Left ventricle myocardium inferior (tissue), 1 donor: ENCODE measurements at regions not wholly inside any gene's neighbourhood (a gene's known extent, or its start where the extent isn't known, plus 50 kb on each side); places are given as distances from the start of the nearest gene placed in this dataset.

ENCODE experiments used
- DNase-seq: peaks from one replicate; pipeline ENCODE4 v3.0.0-alpha.2; 2020
- H3K27ac ChIP-seq: fragments of 200-600 bp; replicated peaks from 2 replicates; pipeline ENCODE4 v1.8.0; 2021
- H3K27me3 ChIP-seq: fragments of 200-600 bp; 2 replicates; pipeline ENCODE4 v1.8.0; 2021; ENCODE audit warnings: low read depth
- H3K36me3 ChIP-seq: fragments of 200-600 bp; 2 replicates; pipeline ENCODE4 v1.8.0; 2021
- H3K4me1 ChIP-seq: fragments of 200-600 bp; 2 replicates; pipeline ENCODE4 v1.8.0; 2021
- H3K4me3 ChIP-seq: fragments of 200-600 bp; 2 replicates; pipeline ENCODE4 v1.8.0; 2021; ENCODE audit warnings: mild to moderate bottlenecking, moderate library complexity
- H3K9me3 ChIP-seq: fragments of 200-600 bp; replicated peaks from 2 replicates; pipeline ENCODE4 v1.8.0; 2021
- intact Hi-C: fragments of 100-400 bp; cut with micrococcal nuclease; formaldehyde crosslinking; loops from one replicate; pipeline ENCODE4 v1.11.0; 2022
- TF ChIP-seq, protein P1 (sequence below): fragments of 200-600 bp; IDR thresholded peaks from 2 replicates; pipeline ENCODE4 v1.8.0; 2021; ENCODE audit warnings: antibody characterized with exemption, mild to moderate bottlenecking, borderline replicate concordance
- donor health status: DM: no; HTN: yes; CAD: no; lungs with severe emphysema.

GRCh38 chr2:180158961-180159360 lies 151.9 kb upstream of the CWC22 start:
- TF ChIP-seq, protein P1, sequence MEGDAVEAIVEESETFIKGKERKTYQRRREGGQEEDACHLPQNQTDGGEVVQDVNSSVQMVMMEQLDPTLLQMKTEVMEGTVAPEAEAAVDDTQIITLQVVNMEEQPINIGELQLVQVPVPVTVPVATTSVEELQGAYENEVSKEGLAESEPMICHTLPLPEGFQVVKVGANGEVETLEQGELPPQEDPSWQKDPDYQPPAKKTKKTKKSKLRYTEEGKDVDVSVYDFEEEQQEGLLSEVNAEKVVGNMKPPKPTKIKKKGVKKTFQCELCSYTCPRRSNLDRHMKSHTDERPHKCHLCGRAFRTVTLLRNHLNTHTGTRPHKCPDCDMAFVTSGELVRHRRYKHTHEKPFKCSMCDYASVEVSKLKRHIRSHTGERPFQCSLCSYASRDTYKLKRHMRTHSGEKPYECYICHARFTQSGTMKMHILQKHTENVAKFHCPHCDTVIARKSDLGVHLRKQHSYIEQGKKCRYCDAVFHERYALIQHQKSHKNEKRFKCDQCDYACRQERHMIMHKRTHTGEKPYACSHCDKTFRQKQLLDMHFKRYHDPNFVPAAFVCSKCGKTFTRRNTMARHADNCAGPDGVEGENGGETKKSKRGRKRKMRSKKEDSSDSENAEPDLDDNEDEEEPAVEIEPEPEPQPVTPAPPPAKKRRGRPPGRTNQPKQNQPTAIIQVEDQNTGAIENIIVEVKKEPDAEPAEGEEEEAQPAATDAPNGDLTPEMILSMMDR, result no peak
- H3K4me3 ChIP-seq, result no peak overlapping the region
- no peak for DNase-seq
- intact Hi-C loops, result no loop called here
- H3K4me1 ChIP-seq, result no peaks in the 10 kb centered on the region
- H3K27me3 ChIP-seq, result no peaks in the 10 kb centered on the region
- H3K9me3 ChIP-seq, result no peaks in the 10 kb centered on the region
- H3K27ac ChIP-seq, result no peak overlapping the region
- no peaks in the 10 kb centered on the region for H3K36me3 ChIP-seq

GRCh38 chr2:180156651-180157050 lies 149.6 kb upstream of the CWC22 start:
- no peak overlapping the region for H3K4me3 ChIP-seq
- no peaks in the 10 kb centered on the region for H3K27me3 ChIP-seq
- no peaks in the 10 kb centered on the region for H3K4me1 ChIP-seq
- TF ChIP-seq, protein P1, result no peak
- H3K27ac ChIP-seq, result no peak overlapping the region
- no peaks in the 10 kb centered on the region for H3K36me3 ChIP-seq
- DNase-seq, result no peak
- intact Hi-C loops, result no loop called here
- no peaks in the 10 kb centered on the region for H3K9me3 ChIP-seq

DNA sequence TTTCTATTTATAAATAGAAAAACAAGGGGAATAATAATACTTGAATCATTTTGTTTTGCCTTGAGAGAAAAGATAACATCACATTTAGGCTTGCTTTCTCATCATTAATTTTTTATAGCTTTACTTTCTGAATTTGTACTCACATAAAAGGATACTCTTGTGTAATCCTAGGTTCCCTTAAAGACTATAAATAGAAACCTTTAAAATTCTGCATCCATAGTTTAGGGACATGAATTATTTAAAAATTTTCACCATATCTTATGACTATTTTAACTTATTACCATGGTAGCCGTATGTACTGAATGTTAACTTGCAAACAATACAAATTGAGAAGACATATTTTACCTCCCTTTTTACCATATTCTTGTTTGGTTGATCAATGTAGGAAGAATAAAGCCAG lies 143.5 kb upstream of the CWC22 start:
- H3K9me3 ChIP-seq, result no peaks in the 10 kb centered on the region
- no peaks in the 10 kb centered on the region for H3K4me1 ChIP-seq
- no peaks in the 10 kb centered on the region for H3K36me3 ChIP-seq
- no peak overlapping the region for H3K4me3 ChIP-seq
- DNase-seq, result no peak
- TF ChIP-seq, protein P1, result no peak
- intact Hi-C loops, result no loop called here
- no peaks in the 10 kb centered on the region for H3K27me3 ChIP-seq
- H3K27ac ChIP-seq, result no peak overlapping the region

GRCh38 chr2:180146541-180146940 lies 139.4 kb upstream of the CWC22 start:
- H3K4me3 ChIP-seq, result no peak overlapping the region
- TF ChIP-seq, protein P1, result no peak
- no peaks in the 10 kb centered on the region for H3K36me3 ChIP-seq
- H3K27me3 ChIP-seq, result no peaks in the 10 kb centered on the region
- no peaks in the 10 kb centered on the region for H3K4me1 ChIP-seq
- intact Hi-C loops, result no loop called here
- H3K9me3 ChIP-seq, result no peaks in the 10 kb centered on the region
- no peak for DNase-seq
- no peak overlapping the region for H3K27ac ChIP-seq

- Histone ChIP-seq H3K9me3 (no peaks in the 10 kb centered on the region), H3K4me1 (no peaks in the 10 kb centered on the region), H3K27me3 (no peaks in the 10 kb centered on the region), H3K4me3 (no peak overlapping the region), H3K27ac (no peak overlapping the region), H3K36me3 (no peaks in the 10 kb centered on the region)
- intact Hi-C loops, result no loop called here
- DNase-seq, result no peak
- TF ChIP-seq, protein P1, result no peak
Observed at GRCh38 chr2:180146114-180146513, 139.0 kb upstream of the CWC22 start.

DNA sequence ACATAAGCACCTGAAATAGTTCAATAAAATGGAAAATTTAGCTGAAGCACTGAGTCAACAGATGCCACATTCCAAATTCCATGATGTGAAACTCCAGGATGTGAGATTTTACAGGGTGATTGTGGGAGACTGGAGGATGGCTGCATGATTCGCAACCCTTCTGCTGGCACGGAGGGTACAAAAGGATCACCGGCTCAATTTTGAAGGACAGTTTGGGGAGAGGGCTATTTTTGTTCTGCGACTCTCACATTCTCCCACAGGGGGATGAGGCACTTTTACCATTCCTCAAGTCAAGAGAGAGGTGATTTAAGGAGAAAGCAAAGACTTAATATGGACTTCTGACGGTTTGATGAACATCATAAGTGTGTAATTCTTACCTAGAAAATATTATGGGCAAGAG lies 138.1 kb upstream of the CWC22 start:
- Histone ChIP-seq H3K9me3 (no peaks in the 10 kb centered on the region), H3K27me3 (no peaks in the 10 kb centered on the region), H3K4me1 (no peaks in the 10 kb centered on the region), H3K4me3 (no peak overlapping the region), H3K36me3 (no peaks in the 10 kb centered on the region), H3K27ac (no peak overlapping the region)
- intact Hi-C loops, result no loop called here
- no peak for DNase-seq
- TF ChIP-seq, protein P1, result no peak
